ENCODE measurements at regions not wholly inside any gene's neighbourhood (a gene's known extent, or its start where the extent isn't known, plus 50 kb on each side); places are given as distances from the start of the nearest gene placed in this dataset.

DNA sequence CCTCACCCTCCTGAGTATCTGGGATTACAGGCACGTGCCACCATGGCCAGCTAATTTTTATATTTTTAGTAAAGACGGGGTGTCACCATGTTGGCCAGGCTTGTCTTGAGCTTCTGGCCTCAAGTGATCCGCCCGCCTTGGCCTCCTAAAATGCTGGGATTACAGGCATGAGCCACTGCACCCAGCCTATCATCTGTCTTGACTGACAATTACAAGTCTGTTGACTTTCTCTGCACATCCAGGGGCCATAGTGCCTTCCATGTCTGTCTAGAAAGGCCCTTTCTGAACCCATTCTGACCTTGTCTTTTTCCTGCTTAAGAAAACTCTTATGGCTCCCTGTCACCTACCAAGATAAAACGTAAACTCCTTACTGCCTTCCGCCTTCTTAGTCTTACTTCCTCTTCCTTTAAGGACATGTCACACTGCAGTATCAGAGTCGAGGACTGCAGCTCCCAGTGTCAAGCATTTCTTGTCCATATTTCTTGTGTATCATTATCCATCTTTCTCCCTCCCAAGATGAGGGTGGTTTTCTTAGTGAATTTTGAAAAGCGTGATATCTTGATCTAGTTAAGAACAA, 49.9 kb upstream of the SHB start:
- TF ChIP-seq, protein P1, sequence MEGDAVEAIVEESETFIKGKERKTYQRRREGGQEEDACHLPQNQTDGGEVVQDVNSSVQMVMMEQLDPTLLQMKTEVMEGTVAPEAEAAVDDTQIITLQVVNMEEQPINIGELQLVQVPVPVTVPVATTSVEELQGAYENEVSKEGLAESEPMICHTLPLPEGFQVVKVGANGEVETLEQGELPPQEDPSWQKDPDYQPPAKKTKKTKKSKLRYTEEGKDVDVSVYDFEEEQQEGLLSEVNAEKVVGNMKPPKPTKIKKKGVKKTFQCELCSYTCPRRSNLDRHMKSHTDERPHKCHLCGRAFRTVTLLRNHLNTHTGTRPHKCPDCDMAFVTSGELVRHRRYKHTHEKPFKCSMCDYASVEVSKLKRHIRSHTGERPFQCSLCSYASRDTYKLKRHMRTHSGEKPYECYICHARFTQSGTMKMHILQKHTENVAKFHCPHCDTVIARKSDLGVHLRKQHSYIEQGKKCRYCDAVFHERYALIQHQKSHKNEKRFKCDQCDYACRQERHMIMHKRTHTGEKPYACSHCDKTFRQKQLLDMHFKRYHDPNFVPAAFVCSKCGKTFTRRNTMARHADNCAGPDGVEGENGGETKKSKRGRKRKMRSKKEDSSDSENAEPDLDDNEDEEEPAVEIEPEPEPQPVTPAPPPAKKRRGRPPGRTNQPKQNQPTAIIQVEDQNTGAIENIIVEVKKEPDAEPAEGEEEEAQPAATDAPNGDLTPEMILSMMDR (conservative IDR thresholded peaks at IDR 0.05; ENCODE audit: low read depth, low read length), result no peak
- no peak for TF ChIP-seq EZH2phosphoT487 (IDR thresholded peaks at IDR 0.05; ENCODE audit: borderline replicate concordance, low read length)

Data from PC-3 (cell line).